ENCODE measurements at regions not wholly inside any gene's neighbourhood (a gene's known extent, or its start where the extent isn't known, plus 50 kb on each side); places are given as distances from the start of the nearest gene placed in this dataset.

GRCh38 chr17:71799657-71800056 lies 321.2 kb upstream of the SOX9 start:
- TF ChIP-seq POLR2A (IDR thresholded peaks at IDR 0.05; ENCODE audit: low read depth, low read length), result no peak
- TF ChIP-seq POLR2AphosphoS5 (IDR thresholded peaks at IDR 0.05; ENCODE audit: low read depth, low read length), result no peak
- no peak for TF ChIP-seq TAF1 (IDR thresholded peaks at IDR 0.05; ENCODE audit: low read depth, low read length)
